ENCODE measurements at regions not wholly inside any gene's neighbourhood (a gene's known extent, or its start where the extent isn't known, plus 50 kb on each side); places are given as distances from the start of the nearest gene placed in this dataset.
"Not testable (repeated sequence)": the region's sequence is repeated elsewhere in the genome, so short reads cannot be mapped to it uniquely, and the experiment has no call there.

DNA sequence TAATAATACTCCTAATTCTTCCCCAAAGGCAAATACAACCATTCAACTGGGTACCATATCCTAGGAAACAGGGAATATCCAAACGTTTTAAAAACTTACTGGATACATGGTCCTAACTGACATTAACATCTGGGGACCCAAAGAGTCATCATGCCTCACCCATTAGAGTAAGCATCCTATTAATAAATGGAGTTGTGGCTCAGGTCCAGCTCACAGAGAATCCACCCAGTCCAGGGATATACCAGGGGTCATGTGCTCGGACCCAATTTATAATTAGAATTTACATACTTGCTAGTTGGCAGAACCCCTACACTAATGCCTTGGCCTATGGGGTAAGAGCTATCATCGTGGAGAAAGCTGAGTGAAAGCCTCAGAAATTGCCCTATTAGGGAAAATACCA is 670.0 kb downstream of the XPNPEP1 start:
- Mint-ChIP-seq H3K36me3 (ENCODE audit: low read depth) (no peaks in the 10 kb centered on the region), H3K4me3 (no peak overlapping the region), H3K27me3 (no peaks in the 10 kb centered on the region), H3K27ac (no peak overlapping the region), H3K4me1 (no peaks in the 10 kb centered on the region), H3K9me3 (peaks cover 10% of the 10 kb centered on the region)
- no peak for ATAC-seq
- no peak for DNase-seq

DNA sequence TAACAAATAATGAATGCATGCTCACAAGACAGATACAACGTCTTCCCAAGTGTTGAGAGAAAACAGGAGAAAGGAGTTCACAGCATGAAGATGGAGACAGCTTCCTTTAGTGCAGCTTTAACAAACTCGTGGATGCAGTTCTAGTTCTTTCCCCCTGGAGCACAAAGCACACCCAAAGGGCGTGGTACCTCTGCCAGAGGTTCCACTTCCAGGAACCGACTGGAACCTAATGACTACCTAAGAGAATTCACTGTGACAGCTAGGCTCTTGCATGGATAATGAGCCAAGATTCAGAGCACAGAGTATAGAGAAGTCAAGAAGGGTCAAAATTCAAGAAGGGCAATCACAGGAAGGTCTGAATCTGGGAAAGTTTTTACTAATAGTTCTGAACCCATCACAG is 673.2 kb downstream of the XPNPEP1 start:
- Mint-ChIP-seq H3K36me3 (ENCODE audit: low read depth) (no peaks in the 10 kb centered on the region), H3K4me3 (no peak overlapping the region), H3K4me1 (no peaks in the 10 kb centered on the region), H3K9me3 (peaks cover 13% of the 10 kb centered on the region), H3K27me3 (no peaks in the 10 kb centered on the region), H3K27ac (no peak overlapping the region)
- ATAC-seq (no peak), DNase-seq (no peak)

GRCh38 chr10:109247814-109248213 is 675.5 kb downstream of the XPNPEP1 start:
- Mint-ChIP-seq H3K27me3 (no peaks in the 10 kb centered on the region), H3K27ac (no peak overlapping the region), H3K9me3 (peaks cover 18% of the 10 kb centered on the region), H3K4me3 (no peak overlapping the region), H3K36me3 (ENCODE audit: low read depth) (no peaks in the 10 kb centered on the region), H3K4me1 (no peaks in the 10 kb centered on the region)
- no peak for DNase-seq
- ATAC-seq: no peak

- ATAC-seq (no peak), DNase-seq (no peak)
- Mint-ChIP-seq H3K36me3 (ENCODE audit: low read depth) (no peaks in the 10 kb centered on the region), H3K4me1 (no peaks in the 10 kb centered on the region), H3K27me3 (no peaks in the 10 kb centered on the region), H3K4me3 (no peak overlapping the region), H3K27ac (no peak overlapping the region), H3K9me3 (peaks cover 11% of the 10 kb centered on the region)
Observed at GRCh38 chr10:109245821-109246220, 677.5 kb downstream of the XPNPEP1 start.

- DNase-seq (no peak), ATAC-seq (no peak)
- Mint-ChIP-seq H3K4me3 (no peak overlapping the region), H3K9me3 (peaks cover 5% of the 10 kb centered on the region), H3K36me3 (ENCODE audit: low read depth) (no peaks in the 10 kb centered on the region), H3K27ac (no peak overlapping the region), H3K27me3 (no peaks in the 10 kb centered on the region), H3K4me1 (no peaks in the 10 kb centered on the region)
Observed at GRCh38 chr10:109239371-109239770, 683.9 kb downstream of the XPNPEP1 start.

DNA sequence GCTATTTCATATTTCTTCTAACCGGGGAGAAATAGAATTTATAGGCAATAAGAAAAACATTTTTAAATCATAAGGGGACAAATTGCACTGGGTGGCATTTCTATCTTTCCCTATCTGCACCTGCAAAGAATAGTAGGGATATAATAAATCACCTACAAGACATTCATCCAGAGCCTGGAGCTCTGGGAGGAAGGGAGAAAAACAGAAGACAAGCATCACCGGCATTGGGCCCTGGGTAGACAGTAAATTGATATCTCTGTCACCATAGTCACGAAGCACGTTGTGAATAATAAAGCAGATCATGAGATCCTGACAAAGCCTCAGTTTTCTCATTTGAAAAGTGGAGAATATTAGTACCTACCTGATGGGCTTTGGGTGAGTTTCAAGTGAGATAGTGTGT is 685.6 kb downstream of the XPNPEP1 start:
- H3K4me1 Mint-ChIP-seq: no peaks in the 10 kb centered on the region
- H3K9me3 Mint-ChIP-seq: no peaks in the 10 kb centered on the region
- no peak for ATAC-seq
- no peak for DNase-seq
- H3K27me3 Mint-ChIP-seq: no peaks in the 10 kb centered on the region
- H3K36me3 Mint-ChIP-seq (ENCODE audit: low read depth): no peaks in the 10 kb centered on the region
- no peak overlapping the region for H3K27ac Mint-ChIP-seq
- no peak overlapping the region for H3K4me3 Mint-ChIP-seq

- H3K27ac Mint-ChIP-seq: no peak overlapping the region
- no peaks in the 10 kb centered on the region for H3K36me3 Mint-ChIP-seq (ENCODE audit: low read depth)
- DNase-seq: no peak
- ATAC-seq: no peak
- H3K4me3 Mint-ChIP-seq: no peak overlapping the region
- no peaks in the 10 kb centered on the region for H3K27me3 Mint-ChIP-seq
- no peaks in the 10 kb centered on the region for H3K4me1 Mint-ChIP-seq
- peaks cover 1% of the 10 kb centered on the region for H3K9me3 Mint-ChIP-seq
Observed at GRCh38 chr10:109237050-109237449, 686.3 kb downstream of the XPNPEP1 start.

DNA sequence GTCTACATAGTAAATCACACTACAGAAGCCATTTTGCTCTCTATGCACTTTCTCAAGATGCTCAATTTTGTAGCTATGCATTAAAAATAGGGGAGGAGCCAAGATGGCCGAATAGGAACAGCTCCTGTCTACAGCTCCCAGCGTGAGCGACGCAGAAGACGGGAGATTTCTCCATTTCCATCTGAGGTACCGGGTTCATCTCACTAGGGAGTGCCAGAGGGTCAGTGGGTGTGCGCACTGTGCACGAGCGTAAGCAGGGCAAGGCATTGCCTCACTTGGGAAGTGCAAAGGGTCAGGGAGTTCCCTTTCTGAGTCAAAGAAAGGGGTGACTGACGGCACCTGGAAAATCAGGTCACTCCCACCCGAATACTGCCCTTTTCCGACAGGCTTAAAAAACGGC is 699.8 kb downstream of the XPNPEP1 start:
- H3K27me3 Mint-ChIP-seq; H3K36me3 Mint-ChIP-seq (ENCODE audit: low read depth); DNase-seq; H3K4me1 Mint-ChIP-seq; ATAC-seq; H3K4me3 Mint-ChIP-seq; H3K27ac Mint-ChIP-seq: not testable (repeated sequence)
- peaks cover 11% of the 10 kb centered on the region for H3K9me3 Mint-ChIP-seq

DNA sequence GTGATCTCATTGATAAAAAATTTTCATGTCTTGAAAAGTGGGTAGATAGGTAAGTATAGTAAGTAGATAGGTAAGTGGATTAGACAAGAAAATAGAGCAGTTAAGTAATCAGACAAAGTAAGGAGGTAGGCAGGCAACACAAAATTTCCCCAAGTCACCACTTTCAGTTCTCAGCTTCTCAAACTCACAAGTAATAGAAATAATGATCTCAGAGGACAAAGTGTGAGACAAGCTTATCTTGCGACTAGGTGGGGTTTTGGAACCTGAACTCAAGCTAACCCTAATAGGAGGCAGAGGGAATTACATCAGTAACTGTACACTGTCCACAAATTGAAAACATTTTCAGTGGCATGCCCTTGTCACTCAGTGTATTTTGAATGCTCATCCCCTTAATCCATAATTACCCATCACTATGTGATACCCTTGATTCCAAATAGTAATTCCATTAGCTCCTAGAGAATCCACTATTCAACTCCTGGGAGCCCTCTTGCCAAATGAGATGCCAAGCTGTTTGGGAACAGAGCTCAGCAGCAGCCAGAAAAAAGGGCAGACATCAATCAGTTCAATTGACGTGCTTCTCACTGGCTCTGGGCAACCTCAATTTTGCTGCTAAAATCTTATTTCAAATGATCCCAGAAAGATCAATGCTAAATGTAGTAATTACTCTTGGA is 703.2 kb downstream of the XPNPEP1 start:
- DNase-seq (no peak), ATAC-seq (no peak)
- Mint-ChIP-seq H3K27ac (no peak overlapping the region), H3K4me3 (no peak overlapping the region), H3K27me3 (no peaks in the 10 kb centered on the region), H3K9me3 (peaks cover 11% of the 10 kb centered on the region), H3K4me1 (no peaks in the 10 kb centered on the region), H3K36me3 (ENCODE audit: low read depth) (no peaks in the 10 kb centered on the region)

- no peaks in the 10 kb centered on the region for H3K36me3 Mint-ChIP-seq (ENCODE audit: low read depth)
- no peaks in the 10 kb centered on the region for H3K4me1 Mint-ChIP-seq
- H3K27me3 Mint-ChIP-seq: no peaks in the 10 kb centered on the region
- H3K27ac Mint-ChIP-seq: no peak overlapping the region
- H3K9me3 Mint-ChIP-seq: peaks cover 9% of the 10 kb centered on the region
- H3K4me3 Mint-ChIP-seq: no peak overlapping the region
- ATAC-seq (no peak), DNase-seq (no peak)
Observed at GRCh38 chr10:109218207-109218606, 705.1 kb downstream of the XPNPEP1 start.

DNA sequence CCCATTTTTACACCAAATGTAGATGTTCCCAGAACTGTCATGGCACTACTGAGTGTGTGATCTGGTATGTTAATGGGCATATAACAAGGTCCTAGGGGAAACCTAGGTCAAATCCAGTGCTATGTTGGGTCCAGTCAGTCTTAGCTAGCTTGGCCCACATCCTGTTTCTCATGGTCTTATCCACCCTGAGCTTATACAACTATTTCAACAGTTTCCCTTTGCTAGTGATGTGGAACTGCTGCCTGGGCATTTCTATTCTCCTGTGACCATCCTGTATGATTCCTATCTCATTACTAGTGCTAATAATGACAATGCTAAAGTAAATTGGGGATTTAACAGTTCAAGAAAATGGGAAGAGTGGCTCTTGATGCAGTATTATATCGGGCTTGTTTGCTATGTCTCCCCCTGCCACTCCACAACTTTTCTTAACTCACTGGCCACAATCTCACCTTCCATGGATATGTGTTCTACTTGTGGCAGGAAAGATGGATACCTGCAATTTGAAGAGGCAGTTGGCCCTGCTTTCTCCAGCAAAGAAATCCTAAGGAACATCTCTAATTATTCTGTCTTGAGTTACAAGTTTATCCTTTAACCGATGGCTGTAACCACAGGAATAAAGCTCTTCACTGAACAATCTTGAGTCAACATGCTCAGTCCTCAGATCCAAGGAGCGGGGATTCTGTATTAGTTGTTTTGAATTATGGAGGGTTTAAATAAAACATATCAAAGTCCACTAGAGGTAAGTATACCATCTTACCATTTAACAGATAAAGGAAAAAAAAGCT is 707.8 kb downstream of the XPNPEP1 start:
- no peaks in the 10 kb centered on the region for H3K4me1 Mint-ChIP-seq
- DNase-seq (no peak), ATAC-seq (no peak)
- peaks cover 4% of the 10 kb centered on the region for H3K9me3 Mint-ChIP-seq
- no peak overlapping the region for H3K4me3 Mint-ChIP-seq
- no peak overlapping the region for H3K27ac Mint-ChIP-seq
- H3K36me3 Mint-ChIP-seq (ENCODE audit: low read depth): no peaks in the 10 kb centered on the region
- H3K27me3 Mint-ChIP-seq: no peaks in the 10 kb centered on the region

DNA sequence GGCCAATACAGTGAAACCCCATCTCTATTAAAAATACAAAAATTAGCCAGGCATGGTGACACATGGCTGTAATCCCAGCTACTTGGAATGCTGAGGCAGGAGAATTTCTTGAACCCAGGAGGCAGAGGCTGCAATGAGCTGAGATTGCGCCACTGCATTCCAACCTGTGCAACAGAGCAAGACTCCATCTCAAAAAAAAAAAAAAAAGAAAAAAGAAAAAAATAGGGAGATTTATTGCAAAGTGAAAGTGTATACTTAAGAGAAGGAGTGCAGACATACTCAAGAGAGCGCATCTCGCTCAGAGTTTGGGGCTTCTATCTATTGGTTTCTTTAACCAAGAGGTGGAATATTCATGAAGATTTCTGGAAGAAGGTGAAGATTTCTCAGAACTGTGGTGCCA is 708.4 kb downstream of the XPNPEP1 start:
- not testable (repeated sequence) for DNase-seq; H3K4me1 Mint-ChIP-seq; H3K4me3 Mint-ChIP-seq; H3K27ac Mint-ChIP-seq; ATAC-seq; H3K9me3 Mint-ChIP-seq; H3K27me3 Mint-ChIP-seq; H3K36me3 Mint-ChIP-seq (ENCODE audit: low read depth)

- no peak overlapping the region for H3K27ac Mint-ChIP-seq
- H3K4me1 Mint-ChIP-seq: no peaks in the 10 kb centered on the region
- no peak for ATAC-seq
- H3K27me3 Mint-ChIP-seq: no peaks in the 10 kb centered on the region
- H3K9me3 Mint-ChIP-seq: peaks cover 4% of the 10 kb centered on the region
- H3K4me3 Mint-ChIP-seq: no peak overlapping the region
- no peaks in the 10 kb centered on the region for H3K36me3 Mint-ChIP-seq (ENCODE audit: low read depth)
- DNase-seq: no peak
Observed at GRCh38 chr10:109207361-109207760, 716.0 kb downstream of the XPNPEP1 start.

DNA sequence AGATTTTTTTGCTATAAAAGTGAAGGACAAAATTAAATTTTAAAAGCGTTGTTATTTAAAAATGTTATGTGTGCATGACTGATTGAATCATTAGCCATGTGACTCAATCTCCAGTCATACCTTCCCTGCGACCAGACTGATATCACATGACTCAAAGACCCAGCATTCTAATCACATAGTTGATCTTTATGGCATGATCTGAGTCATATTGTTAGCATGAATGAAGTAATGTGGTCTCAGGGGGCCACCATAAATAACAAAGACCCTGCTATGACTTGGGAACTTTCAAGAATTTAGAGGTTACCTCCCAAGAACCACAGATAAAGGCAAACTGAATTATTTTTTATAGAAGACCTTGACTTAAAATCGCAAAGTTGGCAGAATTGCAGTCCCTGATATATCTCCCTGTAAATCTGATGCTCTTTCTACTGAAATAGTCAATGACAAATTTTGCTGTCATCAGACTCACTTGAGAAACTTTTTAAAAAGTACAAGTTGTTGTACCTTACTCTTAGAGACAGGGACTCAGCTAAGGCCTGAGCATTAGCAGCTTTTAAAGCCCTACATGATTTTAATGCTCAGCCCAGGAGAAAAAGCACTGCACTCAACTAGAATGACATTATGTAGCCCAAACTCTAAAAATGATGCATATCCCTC is 717.3 kb downstream of the XPNPEP1 start:
- Mint-ChIP-seq H3K4me1 (no peaks in the 10 kb centered on the region), H3K27ac (no peak overlapping the region), H3K36me3 (ENCODE audit: low read depth) (no peaks in the 10 kb centered on the region), H3K27me3 (no peaks in the 10 kb centered on the region), H3K4me3 (no peak overlapping the region), H3K9me3 (peaks cover 4% of the 10 kb centered on the region)
- DNase-seq (no peak), ATAC-seq (no peak)

All from activated naive CD8-positive, alpha-beta T cell treated with anti-CD3 and anti-CD28 coated beads, Interleukin-2, amount 50 U/mL, for 24 hours (primary cell).